Aorta (tissue), 5 donors: ENCODE measurements at regions not wholly inside any gene's neighbourhood (a gene's known extent, or its start where the extent isn't known, plus 50 kb on each side); places are given as distances from the start of the nearest gene placed in this dataset.

Source experiments
- ATAC-seq: fragments of 200-7000 bp; cut with Tn5 transposase; one replicate; pipeline ENCODE4 v1.9.1; 2022; ENCODE audit warnings: moderate library complexity; ENCODE audit not compliant: low FRiP score
- DNase-seq, 2 donors: peaks; one replicate each; pipeline ENCODE4 v3.0.0-alpha.2; 2020
- H3K27ac ChIP-seq, 2 donors: one replicate each; pipeline ENCODE4 v1.5.1; 2013; ENCODE audit warnings: low read length in 2 of 2, mild to moderate bottlenecking in 2 of 2, moderate library complexity in 2 of 2, control low read depth in 1 of 2, inconsistent platforms in 1 of 2, low read depth in 1 of 2
- H3K27me3 ChIP-seq, 2 donors: one replicate each; pipeline ENCODE4 v1.6.1; 2013; ENCODE audit warnings: control low read depth in 1 of 2, low read length in 1 of 2, mild to moderate bottlenecking in 1 of 2, moderate library complexity in 1 of 2; ENCODE audit not compliant: insufficient read depth in 2 of 2, control insufficient read depth in 1 of 2
- H3K36me3 ChIP-seq, 2 donors: one replicate each; pipeline ENCODE4 v1.6.1; 2013; ENCODE audit warnings: control low read depth in 1 of 2, low read length in 1 of 2, mild to moderate bottlenecking in 1 of 2; ENCODE audit not compliant: insufficient read depth in 2 of 2, control insufficient read depth in 1 of 2
- H3K4me1 ChIP-seq, 2 donors: one replicate each; pipeline ENCODE4 v1.6.1; 2013; ENCODE audit warnings: low read length in 2 of 2, control low read depth in 1 of 2, mild to moderate bottlenecking in 1 of 2, moderate library complexity in 1 of 2; ENCODE audit not compliant: insufficient read depth in 2 of 2, control insufficient read depth in 1 of 2
- H3K4me3 ChIP-seq, 2 donors: one replicate each; pipeline ENCODE4 v1.5.1; 2013; ENCODE audit warnings: low read length in 2 of 2, control low read depth in 1 of 2, mild to moderate bottlenecking in 1 of 2
- H3K9me3 ChIP-seq: one replicate; pipeline ENCODE4 v1.6.1; 2013; ENCODE audit warnings: mild to moderate bottlenecking, low read length; ENCODE audit not compliant: control insufficient read depth
- WGBS, 2 donors: extraction: QIAGEN DNeasy Blood & Tissue Kit; methylation state at CpG; one replicate each; pipeline ENCODE4 v1.1.7; 2013; 5-methylcytosine and 5-hydroxymethylcytosine counted together
- intact Hi-C, 2 donors: fragments of 100-400 bp; cut with DNase I; formaldehyde crosslinking; loops; one replicate each; pipeline versions ENCODE4 v1.14.2 to v1.15.0; 2022
- donor health status: healthy with polysubstance abuse.
- donor health status: Bipolar disorder and iron deficiency.
- donor health status: DM: no; HTN: no; CAD: no.
- donor health status: DM: no; HTN: no; CAD: no.
- donor health status: DM: yes; HTN: yes; CAD: no.

GRCh38 chr2:105150231-105150630 is 91.3 kb upstream of the GPR45 start:
- Histone ChIP-seq H3K4me3 (no peak overlapping the region), H3K9me3 (no peaks in the 10 kb centered on the region), H3K36me3 (no peaks in the 10 kb centered on the region), H3K4me1 (no peaks in the 10 kb centered on the region), H3K27me3 (peaks cover 0 to under 1% of the 10 kb centered on the region in 2 donors), H3K27ac (no peak overlapping the region)
- intact Hi-C loops = no loop called here
- ATAC-seq = no peak
- no peak for DNase-seq
- WGBS, 2 donors = 84 to 88% methylated on average over 3 of the region's 3 CpGs

GRCh38 chr2:105154119-105154818 is 87.3 kb upstream of the GPR45 start:
- H3K27ac ChIP-seq = no peak overlapping the region
- DNase-seq (no peak), ATAC-seq (no peak)
- peaks cover 2% of the 10 kb centered on the region for H3K9me3 ChIP-seq
- H3K27me3 ChIP-seq = peaks cover 0 to 4% of the 10 kb centered on the region in 2 donors
- no peaks in the 10 kb centered on the region for H3K4me1 ChIP-seq
- 66 to 70% methylated on average over 5 of the region's 5 CpGs for WGBS, 2 donors
- H3K36me3 ChIP-seq = no peaks in the 10 kb centered on the region
- intact Hi-C loops = no loop called here
- H3K4me3 ChIP-seq = no peak overlapping the region

- no peak overlapping the region for H3K4me3 ChIP-seq
- peaks cover 2% of the 10 kb centered on the region for H3K9me3 ChIP-seq
- no peaks in the 10 kb centered on the region for H3K4me1 ChIP-seq
- DNase-seq (no peak), ATAC-seq (no peak)
- intact Hi-C loops = no loop called here
- no peaks in the 10 kb centered on the region for H3K36me3 ChIP-seq
- H3K27ac ChIP-seq = no peak overlapping the region
- WGBS, 2 donors = 80 to 81% methylated on average over 2 of the region's 2 CpGs
- H3K27me3 ChIP-seq = peaks cover 0 to 4% of the 10 kb centered on the region in 2 donors
Measured at GRCh38 chr2:105156166-105156565, 85.4 kb upstream of the GPR45 start.

GRCh38 chr2:105158002-105158401 is 83.5 kb upstream of the GPR45 start:
- Histone ChIP-seq H3K9me3 (peaks cover 3% of the 10 kb centered on the region), H3K4me1 (no peaks in the 10 kb centered on the region), H3K36me3 (no peaks in the 10 kb centered on the region), H3K27me3 (peaks cover 0 to 4% of the 10 kb centered on the region in 2 donors), H3K4me3 (no peak overlapping the region), H3K27ac (no peak overlapping the region)
- intact Hi-C loops = no loop called here
- DNase-seq (no peak), ATAC-seq (no peak)

- H3K27me3 ChIP-seq = no peaks in the 10 kb centered on the region
- 41 to 45% methylated on average over 2 of the region's 2 CpGs for WGBS, 2 donors
- DNase-seq (no peak), ATAC-seq (no peak)
- peaks cover 1% of the 10 kb centered on the region for H3K9me3 ChIP-seq
- H3K4me1 ChIP-seq = no peaks in the 10 kb centered on the region
- no peak overlapping the region for H3K4me3 ChIP-seq
- H3K27ac ChIP-seq = no peak overlapping the region
- no peaks in the 10 kb centered on the region for H3K36me3 ChIP-seq
- intact Hi-C loops = no loop called here
Measured at GRCh38 chr2:105166688-105167087, 74.9 kb upstream of the GPR45 start.

GRCh38 chr2:105168543-105168942 is 73.0 kb upstream of the GPR45 start:
- H3K4me1 ChIP-seq = no peaks in the 10 kb centered on the region
- H3K27ac ChIP-seq = no peak overlapping the region
- H3K4me3 ChIP-seq = no peak overlapping the region
- H3K36me3 ChIP-seq = no peaks in the 10 kb centered on the region
- intact Hi-C loops = no loop called here
- ATAC-seq (no peak), DNase-seq (no peak)
- H3K9me3 ChIP-seq = peaks cover 2% of the 10 kb centered on the region
- H3K27me3 ChIP-seq = no peaks in the 10 kb centered on the region
- 31 to 48% methylated on average over 5 of the region's 5 CpGs for WGBS, 2 donors

GRCh38 chr2:105175231-105175630 is 66.3 kb upstream of the GPR45 start:
- H3K27me3 ChIP-seq = no peaks in the 10 kb centered on the region
- peaks cover 2% of the 10 kb centered on the region for H3K9me3 ChIP-seq
- H3K36me3 ChIP-seq = no peaks in the 10 kb centered on the region
- intact Hi-C loops = no loop called here
- H3K4me3 ChIP-seq = no peak overlapping the region
- no peak for ATAC-seq
- H3K4me1 ChIP-seq = no peaks in the 10 kb centered on the region
- DNase-seq = no peak
- H3K27ac ChIP-seq = no peak overlapping the region
- WGBS, 2 donors = 9 to 13% methylated on average over 4 of the region's 4 CpGs

- H3K4me1 ChIP-seq = no peaks in the 10 kb centered on the region
- no peak overlapping the region for H3K4me3 ChIP-seq
- 54 to 63% methylated on average over 10 of the region's 10 CpGs for WGBS, 2 donors
- no peaks in the 10 kb centered on the region for H3K36me3 ChIP-seq
- H3K9me3 ChIP-seq = peaks cover 2% of the 10 kb centered on the region
- no peaks in the 10 kb centered on the region for H3K27me3 ChIP-seq
- intact Hi-C loops = no loop called here
- no peak overlapping the region for H3K27ac ChIP-seq
- ATAC-seq = no peak
- no peak for DNase-seq
Measured at GRCh38 chr2:105176429-105176828, 65.1 kb upstream of the GPR45 start.

- H3K4me3 ChIP-seq = no peak overlapping the region
- H3K27ac ChIP-seq = no peak overlapping the region
- no peaks in the 10 kb centered on the region for H3K36me3 ChIP-seq
- no peaks in the 10 kb centered on the region for H3K27me3 ChIP-seq
- ATAC-seq = no peak
- 51 to 54% methylated on average over 2 of the region's 2 CpGs for WGBS, 2 donors
- peaks cover 2% of the 10 kb centered on the region for H3K9me3 ChIP-seq
- no peaks in the 10 kb centered on the region for H3K4me1 ChIP-seq
- no peak for DNase-seq
- intact Hi-C loops = no loop called here
Measured at GRCh38 chr2:105177008-105177407, 64.5 kb upstream of the GPR45 start.
